ENCODE measurements at regions not wholly inside any gene's neighbourhood (a gene's known extent, or its start where the extent isn't known, plus 50 kb on each side); places are given as distances from the start of the nearest gene placed in this dataset.

DNA sequence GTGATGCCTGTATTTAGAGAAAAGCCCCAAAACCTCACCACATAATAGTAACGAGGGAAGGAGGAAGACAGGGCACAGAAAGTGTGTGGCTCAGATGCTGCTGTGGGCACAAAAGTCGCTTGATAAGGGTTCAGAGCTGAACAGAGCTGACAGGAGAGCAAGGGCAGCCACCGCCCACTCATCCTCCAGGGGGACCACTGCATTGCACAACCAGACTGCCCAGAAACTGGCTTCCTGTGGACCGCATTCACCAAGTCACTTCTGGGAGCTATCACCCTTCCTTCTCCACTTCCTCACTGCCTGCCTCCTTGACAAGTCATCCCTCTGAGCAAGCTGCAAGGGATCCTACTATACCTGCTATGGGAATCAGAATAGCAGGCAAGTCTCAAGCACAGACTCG lies 512.4 kb upstream of the CDH11 start:
- H3K4me2 ChIP-seq (ENCODE audit: extremely low read depth, insufficient read depth, low read length), result no peak overlapping the region
- TF ChIP-seq, protein P1, sequence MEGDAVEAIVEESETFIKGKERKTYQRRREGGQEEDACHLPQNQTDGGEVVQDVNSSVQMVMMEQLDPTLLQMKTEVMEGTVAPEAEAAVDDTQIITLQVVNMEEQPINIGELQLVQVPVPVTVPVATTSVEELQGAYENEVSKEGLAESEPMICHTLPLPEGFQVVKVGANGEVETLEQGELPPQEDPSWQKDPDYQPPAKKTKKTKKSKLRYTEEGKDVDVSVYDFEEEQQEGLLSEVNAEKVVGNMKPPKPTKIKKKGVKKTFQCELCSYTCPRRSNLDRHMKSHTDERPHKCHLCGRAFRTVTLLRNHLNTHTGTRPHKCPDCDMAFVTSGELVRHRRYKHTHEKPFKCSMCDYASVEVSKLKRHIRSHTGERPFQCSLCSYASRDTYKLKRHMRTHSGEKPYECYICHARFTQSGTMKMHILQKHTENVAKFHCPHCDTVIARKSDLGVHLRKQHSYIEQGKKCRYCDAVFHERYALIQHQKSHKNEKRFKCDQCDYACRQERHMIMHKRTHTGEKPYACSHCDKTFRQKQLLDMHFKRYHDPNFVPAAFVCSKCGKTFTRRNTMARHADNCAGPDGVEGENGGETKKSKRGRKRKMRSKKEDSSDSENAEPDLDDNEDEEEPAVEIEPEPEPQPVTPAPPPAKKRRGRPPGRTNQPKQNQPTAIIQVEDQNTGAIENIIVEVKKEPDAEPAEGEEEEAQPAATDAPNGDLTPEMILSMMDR (conservative IDR thresholded peaks at IDR 0.05 in 1 of 2, IDR thresholded peaks at IDR 0.05 in 1 of 2; ENCODE audit: low read depth in 1 of 2, low read length in 2 of 2), result no peak
- no peak for TF ChIP-seq EZH2 (IDR thresholded peaks at IDR 0.05; ENCODE audit: low read length, missing control alignments)
- no peaks in the 10 kb centered on the region for H3K4me1 ChIP-seq (ENCODE audit: control insufficient read depth, extremely low read depth, insufficient read depth, low read length)
- H3K79me2 ChIP-seq (ENCODE audit: control insufficient read depth, insufficient read depth, low read length), result no peaks in the 10 kb centered on the region
- no peaks in the 10 kb centered on the region for H3K36me3 ChIP-seq (ENCODE audit: control insufficient read depth, insufficient read depth, low read length)
- no peak overlapping the region for H3K9ac ChIP-seq (ENCODE audit: insufficient read depth, low read length)
- peak in 1 of 2 donors; percentile 32 for DNase-seq (ENCODE audit: low read depth in 2 of 2)
- H3K9me3 ChIP-seq (ENCODE audit: control insufficient read depth, insufficient read depth, low read depth, low read length), result no peaks in the 10 kb centered on the region
- H3K27me3 ChIP-seq (ENCODE audit: control insufficient read depth, insufficient read depth, low read length), result peaks cover 2% of the 10 kb centered on the region
- H4K20me1 ChIP-seq (ENCODE audit: control insufficient read depth, extremely low read depth, insufficient read depth, low read length), result no peaks in the 10 kb centered on the region
- no peak overlapping the region for H3K4me3 ChIP-seq (replicated peaks in 1 of 4; ENCODE audit: control extremely low read depth in 1 of 4, insufficient read depth in 1 of 4, low read depth in 3 of 4, low read length in 4 of 4)
- no peak overlapping the region for H2AFZ ChIP-seq (ENCODE audit: low read length)
- H3K27ac ChIP-seq (ENCODE audit: insufficient read depth, low read length), result no peak overlapping the region

DNA sequence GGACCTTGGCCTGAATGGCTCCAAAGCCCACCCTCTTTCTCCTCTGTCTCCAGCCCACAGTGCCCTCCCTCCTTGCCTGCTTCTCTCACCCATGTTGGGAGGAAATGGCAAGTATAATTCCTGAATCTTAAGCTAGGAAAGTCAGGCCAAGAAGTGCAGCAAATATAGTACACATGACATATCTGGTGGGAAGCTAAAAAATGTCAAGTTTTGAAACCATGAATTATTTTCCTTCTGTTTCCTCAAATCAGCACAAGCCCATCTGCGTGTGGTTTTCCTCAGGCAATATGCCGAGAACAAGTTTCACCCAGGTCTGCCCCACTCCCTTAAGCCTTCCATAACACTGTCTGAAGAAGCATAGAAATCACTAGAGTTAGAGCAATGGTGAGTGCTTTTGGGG lies 502.8 kb upstream of the CDH11 start:
- TF ChIP-seq EZH2 (IDR thresholded peaks at IDR 0.05; ENCODE audit: low read length, missing control alignments), result no peak
- TF ChIP-seq, protein P1 (conservative IDR thresholded peaks at IDR 0.05 in 1 of 2, IDR thresholded peaks at IDR 0.05 in 1 of 2; ENCODE audit: low read depth in 1 of 2, low read length in 2 of 2), result no peak

DNA sequence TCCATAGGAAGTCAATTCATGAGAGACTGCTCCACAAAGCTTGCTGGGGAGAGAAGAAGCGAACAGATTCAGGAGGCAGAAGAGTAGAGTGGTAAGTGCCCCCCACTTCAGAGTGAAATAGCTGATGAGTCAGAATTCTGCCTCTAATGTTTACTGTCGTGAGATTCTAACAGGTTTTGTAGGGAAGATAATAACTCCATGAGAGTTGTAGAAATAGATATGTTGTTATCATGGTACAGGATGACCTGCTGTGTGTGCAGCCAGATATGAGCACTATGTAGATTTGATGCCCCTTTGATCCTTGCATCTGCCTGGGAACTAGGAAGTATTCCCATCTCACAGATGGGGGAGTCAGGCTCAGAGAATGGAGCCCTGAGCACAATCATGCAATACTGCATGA lies 502.4 kb upstream of the CDH11 start:
- H3K4me2 ChIP-seq (ENCODE audit: extremely low read depth, insufficient read depth, low read length), result no peak overlapping the region
- no peak for TF ChIP-seq EZH2 (IDR thresholded peaks at IDR 0.05; ENCODE audit: low read length, missing control alignments)
- TF ChIP-seq, protein P1 (conservative IDR thresholded peaks at IDR 0.05 in 1 of 2, IDR thresholded peaks at IDR 0.05 in 1 of 2; ENCODE audit: low read depth in 1 of 2, low read length in 2 of 2), result no peak
- H3K4me1 ChIP-seq (ENCODE audit: control insufficient read depth, extremely low read depth, insufficient read depth, low read length), result no peaks in the 10 kb centered on the region
- no peak for DNase-seq (ENCODE audit: low read depth in 2 of 2)
- no peaks in the 10 kb centered on the region for H3K36me3 ChIP-seq (ENCODE audit: control insufficient read depth, insufficient read depth, low read length)
- no peaks in the 10 kb centered on the region for H3K79me2 ChIP-seq (ENCODE audit: control insufficient read depth, insufficient read depth, low read length)
- no peak overlapping the region for H3K9ac ChIP-seq (ENCODE audit: insufficient read depth, low read length)
- no peak overlapping the region for H3K4me3 ChIP-seq (replicated peaks in 1 of 4; ENCODE audit: control extremely low read depth in 1 of 4, insufficient read depth in 1 of 4, low read depth in 3 of 4, low read length in 4 of 4)
- no peaks in the 10 kb centered on the region for H4K20me1 ChIP-seq (ENCODE audit: control insufficient read depth, extremely low read depth, insufficient read depth, low read length)
- H2AFZ ChIP-seq (ENCODE audit: low read length), result no peak overlapping the region
- H3K27ac ChIP-seq (ENCODE audit: insufficient read depth, low read length), result no peak overlapping the region
- no peaks in the 10 kb centered on the region for H3K27me3 ChIP-seq (ENCODE audit: control insufficient read depth, insufficient read depth, low read length)
- no peaks in the 10 kb centered on the region for H3K9me3 ChIP-seq (ENCODE audit: control insufficient read depth, insufficient read depth, low read depth, low read length)

More for the DNA sequence above, 502.8 kb upstream of the CDH11 start:
- H3K4me1 ChIP-seq (ENCODE audit: control insufficient read depth, extremely low read depth, insufficient read depth, low read length), result no peaks in the 10 kb centered on the region
- no peaks in the 10 kb centered on the region for H3K9me3 ChIP-seq (ENCODE audit: control insufficient read depth, insufficient read depth, low read depth, low read length)
- H2AFZ ChIP-seq (ENCODE audit: low read length), result no peak overlapping the region
- DNase-seq (ENCODE audit: low read depth in 2 of 2), result peak; percentile 20 to 23
- no peaks in the 10 kb centered on the region for H4K20me1 ChIP-seq (ENCODE audit: control insufficient read depth, extremely low read depth, insufficient read depth, low read length)
- H3K27ac ChIP-seq (ENCODE audit: insufficient read depth, low read length), result no peak overlapping the region
- H3K27me3 ChIP-seq (ENCODE audit: control insufficient read depth, insufficient read depth, low read length), result no peaks in the 10 kb centered on the region
- no peak overlapping the region for H3K4me3 ChIP-seq (replicated peaks in 1 of 4; ENCODE audit: control extremely low read depth in 1 of 4, insufficient read depth in 1 of 4, low read depth in 3 of 4, low read length in 4 of 4)
- no peak overlapping the region for H3K9ac ChIP-seq (ENCODE audit: insufficient read depth, low read length)
- no peaks in the 10 kb centered on the region for H3K79me2 ChIP-seq (ENCODE audit: control insufficient read depth, insufficient read depth, low read length)
- no peak overlapping the region for H3K4me2 ChIP-seq (ENCODE audit: extremely low read depth, insufficient read depth, low read length)
- no peaks in the 10 kb centered on the region for H3K36me3 ChIP-seq (ENCODE audit: control insufficient read depth, insufficient read depth, low read length)
